DOHH2 (cell line): ENCODE measurements at regions not wholly inside any gene's neighbourhood (a gene's known extent, or its start where the extent isn't known, plus 50 kb on each side); places are given as distances from the start of the nearest gene placed in this dataset.

Experiments
- CTCF ChIP-seq: fragments of 200-600 bp; sonication (generic); IDR thresholded peaks from one replicate; pipeline ENCODE4 v1.5.1; 2014; ENCODE audit warnings: antibody characterized with exemption, mild to moderate bottlenecking, low read depth, low read length; ENCODE audit not compliant: poor library complexity, severe bottlenecking
- EZH2phosphoT487 ChIP-seq: fragments of 200-600 bp; sonication (generic); IDR thresholded peaks from 2 replicates; pipeline ENCODE4 v1.6.1; 2017; ENCODE audit warnings: borderline replicate concordance, mild to moderate bottlenecking, antibody characterized with exemption, low read length, moderate library complexity, mixed read lengths

DNA sequence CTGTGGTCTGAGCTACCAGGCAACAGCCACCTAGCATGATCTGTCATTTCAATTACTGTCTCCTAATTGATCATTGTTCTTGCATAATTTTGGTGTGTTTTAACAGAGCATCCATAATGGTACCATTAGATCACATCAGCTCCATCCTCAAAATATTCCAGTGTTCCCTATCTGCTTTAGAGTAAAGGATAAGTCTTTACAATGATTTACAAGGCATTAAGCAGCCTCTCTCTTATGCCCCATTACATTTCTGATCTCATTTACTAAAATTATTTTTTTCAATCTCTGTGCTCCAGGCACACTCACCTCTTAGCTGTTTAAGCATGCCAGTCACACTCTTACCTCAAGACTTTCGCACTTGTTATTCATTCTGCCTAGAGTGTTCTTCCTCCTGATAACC, 389.9 kb upstream of the PTPRD start:
- TF ChIP-seq CTCF (no peak), EZH2phosphoT487 (no peak)
